OCI-LY3 (cell line): ENCODE measurements at regions not wholly inside any gene's neighbourhood (a gene's known extent, or its start where the extent isn't known, plus 50 kb on each side); places are given as distances from the start of the nearest gene placed in this dataset.

Experiments used
- H2AFZ ChIP-seq: fragments of 200-600, 300-600 bp; shearing (Covaris generic); 2 replicates; pipeline ENCODE4 v1.6.0; 2014; ENCODE audit warnings: antibody characterized with exemption, low read depth, low read length
- H3K27ac ChIP-seq: fragments of 200-600, 300-600 bp; sonication (generic); 2 replicates; pipeline ENCODE4 v1.5.1; 2014; ENCODE audit warnings: mild to moderate bottlenecking, low read length, moderate library complexity, mixed read lengths
- H3K27me3 ChIP-seq: fragments of 200-600, 300-600 bp; sonication (generic); 2 replicates; pipeline ENCODE4 v1.6.1; 2014; ENCODE audit warnings: low read depth, low read length, mixed read lengths
- H3K36me3 ChIP-seq: fragments of 200-600, 300-600 bp; sonication (generic); replicated peaks from 2 replicates; pipeline ENCODE3; 2014; ENCODE audit warnings: low read depth, low read length, mixed read lengths
- H3K4me1 ChIP-seq: fragments of 300-600, 200-600 bp; sonication (generic); 2 replicates; pipeline ENCODE4 v1.6.1; 2014; ENCODE audit warnings: low read length, mixed read lengths
- H3K4me2 ChIP-seq: fragments of 200-600, 300-600 bp; sonication (generic); 2 replicates; pipeline ENCODE4 v1.6.1; 2014; ENCODE audit warnings: low read length, mixed read lengths
- H3K4me3 ChIP-seq: fragments of 300-600, 200-600 bp; sonication (generic); 2 replicates; pipeline ENCODE4 v1.5.1; 2014; ENCODE audit warnings: antibody characterized with exemption, mild to moderate bottlenecking, low read length, moderate library complexity
- H3K79me2 ChIP-seq: fragments of 300-600, 200-600 bp; shearing (Covaris generic); 2 replicates; pipeline ENCODE4 v1.6.1; 2014; ENCODE audit warnings: mild to moderate bottlenecking, low read length, mixed read lengths
- H3K9ac ChIP-seq: fragments of 300-600, 200-600 bp; shearing (Covaris generic); 2 replicates; pipeline ENCODE4 v1.6.0; 2014; ENCODE audit warnings: mild to moderate bottlenecking, low read length, moderate library complexity
- H3K9me3 ChIP-seq: fragments of 200-600, 300-600 bp; shearing (Covaris generic); 2 replicates; pipeline ENCODE4 v1.6.1; 2014; ENCODE audit warnings: low read length, mixed read lengths; ENCODE audit not compliant: insufficient read depth
- H4K20me1 ChIP-seq: fragments of 200-600, 300-600 bp; sonication (generic); 2 replicates; pipeline ENCODE4 v1.6.1; 2016; ENCODE audit warnings: low read length, mixed read lengths; ENCODE audit not compliant: insufficient read depth
- EZH2phosphoT487 ChIP-seq: fragments of 200-600 bp; shearing (Covaris generic); IDR thresholded peaks from 2 replicates; pipeline ENCODE4 v1.6.1; 2018; ENCODE audit warnings: antibody characterized with exemption, mixed run types, low read depth
- TF ChIP-seq, protein P1 (sequence below): fragments of 200-600, 300-600 bp; sonication (generic); IDR thresholded peaks from 2 replicates; pipeline ENCODE4 v1.5.1; 2014; ENCODE audit warnings: antibody characterized with exemption, low read length, low read depth

DNA sequence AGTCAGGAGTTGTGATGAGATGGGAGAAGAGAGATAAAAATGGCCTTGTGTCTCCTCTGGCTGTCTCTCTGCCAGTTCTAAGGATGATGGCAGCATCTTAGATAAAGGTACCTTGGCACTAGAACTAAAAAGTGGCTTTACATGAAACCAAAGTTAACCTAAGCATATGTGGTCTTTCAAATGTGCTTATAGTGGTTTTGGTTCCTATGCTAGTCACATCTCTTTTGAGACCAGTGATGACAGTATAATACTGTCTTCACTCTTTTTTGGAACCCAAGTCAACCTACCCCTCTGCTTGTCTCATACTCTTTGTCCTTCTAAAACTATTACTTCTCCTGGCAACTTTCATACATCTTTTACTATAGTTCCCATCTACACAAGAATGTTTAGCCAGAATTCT lies 142.2 kb upstream of the SATB1 start:
- Histone ChIP-seq H2AFZ (0 out of 2 replicates have a peak overlapping the region, but pooled peaks have one; percentile 6), H3K27me3 (peaks cover 4% of the 10 kb centered on the region), H3K36me3 (no peaks in the 10 kb centered on the region), H3K79me2 (no peaks in the 10 kb centered on the region), H3K27ac (no peak overlapping the region), H3K4me1 (no peaks in the 10 kb centered on the region), H3K9ac (no peak overlapping the region), H4K20me1 (no peaks in the 10 kb centered on the region), H3K4me2 (no peak overlapping the region), H3K4me3 (no peak overlapping the region), H3K9me3 (no peaks in the 10 kb centered on the region)
- TF ChIP-seq, protein P1, sequence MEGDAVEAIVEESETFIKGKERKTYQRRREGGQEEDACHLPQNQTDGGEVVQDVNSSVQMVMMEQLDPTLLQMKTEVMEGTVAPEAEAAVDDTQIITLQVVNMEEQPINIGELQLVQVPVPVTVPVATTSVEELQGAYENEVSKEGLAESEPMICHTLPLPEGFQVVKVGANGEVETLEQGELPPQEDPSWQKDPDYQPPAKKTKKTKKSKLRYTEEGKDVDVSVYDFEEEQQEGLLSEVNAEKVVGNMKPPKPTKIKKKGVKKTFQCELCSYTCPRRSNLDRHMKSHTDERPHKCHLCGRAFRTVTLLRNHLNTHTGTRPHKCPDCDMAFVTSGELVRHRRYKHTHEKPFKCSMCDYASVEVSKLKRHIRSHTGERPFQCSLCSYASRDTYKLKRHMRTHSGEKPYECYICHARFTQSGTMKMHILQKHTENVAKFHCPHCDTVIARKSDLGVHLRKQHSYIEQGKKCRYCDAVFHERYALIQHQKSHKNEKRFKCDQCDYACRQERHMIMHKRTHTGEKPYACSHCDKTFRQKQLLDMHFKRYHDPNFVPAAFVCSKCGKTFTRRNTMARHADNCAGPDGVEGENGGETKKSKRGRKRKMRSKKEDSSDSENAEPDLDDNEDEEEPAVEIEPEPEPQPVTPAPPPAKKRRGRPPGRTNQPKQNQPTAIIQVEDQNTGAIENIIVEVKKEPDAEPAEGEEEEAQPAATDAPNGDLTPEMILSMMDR = no peak
- TF ChIP-seq EZH2phosphoT487 = no peak

DNA sequence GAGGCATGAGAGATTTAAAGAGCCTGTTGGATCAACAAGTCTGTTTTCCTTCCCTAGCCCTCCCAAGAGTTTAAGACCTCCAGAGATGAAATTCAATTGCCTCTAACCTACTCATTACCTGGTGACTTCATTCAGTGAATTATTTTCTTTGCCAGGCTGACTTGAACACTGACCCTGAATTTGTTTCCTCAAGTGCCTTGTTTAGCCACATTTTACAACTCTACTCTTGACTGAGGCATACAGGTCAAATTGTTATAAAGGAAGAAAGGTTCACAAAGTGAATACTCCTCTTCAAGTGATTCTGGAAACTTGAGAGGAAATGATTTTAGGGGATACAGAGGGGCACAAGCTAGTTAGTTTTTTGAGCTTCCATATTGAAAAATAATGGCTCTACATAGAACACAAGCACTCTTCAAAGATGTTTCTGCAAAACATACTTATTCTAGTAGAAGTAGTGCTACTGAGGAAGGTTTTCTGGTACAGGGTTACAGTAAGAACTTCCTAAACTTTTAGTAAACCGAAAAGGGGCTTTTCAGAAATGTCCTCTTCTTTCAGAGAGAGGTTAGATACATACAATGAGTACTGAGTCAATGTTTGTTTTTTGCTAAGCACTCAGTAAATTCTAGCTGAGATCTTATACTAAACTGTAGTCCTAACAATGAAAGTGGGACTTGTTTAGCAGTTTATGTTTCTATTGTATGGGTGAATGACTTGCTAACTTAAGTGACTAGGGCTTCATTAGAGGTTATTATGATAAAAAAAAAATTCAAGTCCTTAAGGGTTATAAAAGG lies 137.4 kb upstream of the SATB1 start:
- Histone ChIP-seq H3K27me3 (peaks cover 24% of the 10 kb centered on the region), H3K36me3 (no peaks in the 10 kb centered on the region), H3K4me3 (no peak overlapping the region), H3K4me1 (peaks cover 14% of the 10 kb centered on the region), H3K4me2 (no peak overlapping the region), H3K9me3 (no peaks in the 10 kb centered on the region), H3K27ac (no peak overlapping the region), H2AFZ (no peak overlapping the region), H3K9ac (no peak overlapping the region), H4K20me1 (no peaks in the 10 kb centered on the region), H3K79me2 (no peaks in the 10 kb centered on the region)
- no peak for TF ChIP-seq EZH2phosphoT487
- TF ChIP-seq, protein P1 = no peak

DNA sequence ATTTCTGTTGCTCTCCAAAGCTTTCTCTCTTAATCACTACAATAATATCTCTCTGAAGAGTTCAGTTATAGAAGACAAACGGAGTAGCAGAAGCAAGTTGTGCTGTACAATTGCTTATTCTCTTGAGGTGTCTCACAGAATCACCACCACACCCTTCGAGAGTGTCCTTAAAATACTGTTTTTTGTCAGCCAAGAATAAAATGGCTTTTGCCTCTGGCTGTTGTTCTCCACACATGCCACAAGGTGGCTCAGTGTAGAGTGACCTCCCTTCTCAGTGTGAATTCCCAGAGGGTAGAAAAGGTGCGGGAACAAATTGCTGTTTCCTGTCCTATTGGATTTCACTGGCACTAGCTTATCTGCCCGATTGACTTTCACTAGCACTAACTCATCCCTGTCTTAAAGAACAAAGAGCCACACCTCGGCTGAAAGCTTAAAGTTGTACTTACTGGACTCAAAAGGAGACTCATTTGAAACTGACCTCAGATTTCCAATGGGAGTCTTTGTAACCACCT lies 134.2 kb upstream of the SATB1 start:
- Histone ChIP-seq H3K9ac (peak overlapping the region; percentile 7; the same call in 1 of the 2 replicates), H3K27me3 (peaks cover 24% of the 10 kb centered on the region), H3K36me3 (no peaks in the 10 kb centered on the region), H3K9me3 (no peaks in the 10 kb centered on the region), H3K4me3 (peak overlapping the region; percentile 41), H4K20me1 (no peaks in the 10 kb centered on the region), H3K27ac (no peak overlapping the region), H3K79me2 (no peaks in the 10 kb centered on the region), H3K4me2 (peak overlapping the region; percentile 66), H2AFZ (peak overlapping the region; percentile 93), H3K4me1 (peaks cover 24% of the 10 kb centered on the region)
- TF ChIP-seq, protein P1 = peak; percentile 97
- no peak for TF ChIP-seq EZH2phosphoT487

DNA sequence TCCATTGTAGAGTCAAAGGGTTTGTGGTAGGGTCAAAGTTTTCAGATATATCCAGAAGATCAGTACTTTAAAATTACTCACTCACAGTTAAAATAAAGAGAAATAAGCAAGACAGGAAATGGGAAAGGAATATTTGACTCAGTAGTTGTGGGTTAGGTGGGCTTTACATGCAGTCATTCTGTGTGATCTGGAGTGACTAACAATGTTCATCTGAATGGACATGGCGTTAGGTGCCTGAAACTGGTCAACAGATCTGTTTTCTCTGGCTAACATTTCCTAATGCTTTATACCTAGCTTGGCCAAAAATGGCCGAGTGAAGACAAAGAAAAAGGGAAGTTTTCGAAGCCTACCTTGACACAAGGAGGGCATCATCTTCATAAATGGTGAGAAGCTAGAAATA lies 133.4 kb upstream of the SATB1 start:
- H3K4me1 ChIP-seq = peaks cover 24% of the 10 kb centered on the region
- no peak overlapping the region for H3K4me2 ChIP-seq
- no peaks in the 10 kb centered on the region for H3K79me2 ChIP-seq
- H3K36me3 ChIP-seq = no peaks in the 10 kb centered on the region
- peaks cover 30% of the 10 kb centered on the region for H3K27me3 ChIP-seq
- no peaks in the 10 kb centered on the region for H3K9me3 ChIP-seq
- H3K4me3 ChIP-seq = no peak overlapping the region
- no peak overlapping the region for H3K27ac ChIP-seq
- TF ChIP-seq, protein P1 = no peak
- no peak for TF ChIP-seq EZH2phosphoT487
- H3K9ac ChIP-seq = no peak overlapping the region
- H2AFZ ChIP-seq = no peak overlapping the region
- no peaks in the 10 kb centered on the region for H4K20me1 ChIP-seq
